H9 (cell line): ENCODE measurements at regions not wholly inside any gene's neighbourhood (a gene's known extent, or its start where the extent isn't known, plus 50 kb on each side); places are given as distances from the start of the nearest gene placed in this dataset.

Source experiments
- DNase-seq: peaks from one replicate; pipeline ENCODE4 v3.0.0-alpha.2; 2017
- H2AFZ ChIP-seq: one replicate; pipeline ENCODE4 v1.6.1; 2013; ENCODE audit warnings: mild to moderate bottlenecking, low read length, control low read depth, moderate library complexity
- H2AK5ac ChIP-seq: 2 replicates; pipeline ENCODE4 v1.6.1; 2013; ENCODE audit warnings: low read length, control low read depth, mixed read lengths; ENCODE audit not compliant: insufficient read length
- H2BK120ac ChIP-seq: one replicate; pipeline ENCODE4 v1.6.1; 2013; ENCODE audit warnings: low read depth, mild to moderate bottlenecking, low read length, control low read depth, inconsistent platforms; ENCODE audit not compliant: poor library complexity, severe bottlenecking
- H2BK12ac ChIP-seq: 2 replicates; pipeline ENCODE4 v1.6.1; 2013; ENCODE audit warnings: low read length, control low read depth, mixed read lengths, low read depth; ENCODE audit not compliant: insufficient read length
- H2BK15ac ChIP-seq: 2 replicates; pipeline ENCODE4 v1.6.1; 2013; ENCODE audit warnings: low read depth, low read length, control low read depth
- H2BK20ac ChIP-seq: one replicate; pipeline ENCODE4 v1.6.1; 2013; ENCODE audit warnings: low read depth, mild to moderate bottlenecking, low read length, control low read depth, inconsistent platforms; ENCODE audit not compliant: poor library complexity, severe bottlenecking
- H2BK5ac ChIP-seq: 2 replicates; pipeline ENCODE4 v1.6.1; 2013; ENCODE audit warnings: low read length, control low read depth, mixed read lengths; ENCODE audit not compliant: insufficient read length
- H3K14ac ChIP-seq: 2 replicates; pipeline ENCODE4 v1.6.1; 2013; ENCODE audit warnings: low read length, control low read depth; ENCODE audit not compliant: insufficient read depth
- H3K18ac ChIP-seq: 2 replicates; pipeline ENCODE4 v1.6.1; 2013; ENCODE audit warnings: low read depth, mild to moderate bottlenecking, mixed read lengths, low read length, control low read depth; ENCODE audit not compliant: insufficient read length
- H3K23ac ChIP-seq: 2 replicates; pipeline ENCODE4 v1.6.1; 2013; ENCODE audit warnings: low read length, control low read depth, mixed read lengths, low read depth; ENCODE audit not compliant: insufficient read length
- H3K23me2 ChIP-seq: 2 replicates; pipeline ENCODE4 v1.6.1; 2013; ENCODE audit warnings: low read depth, mild to moderate bottlenecking, mixed read lengths, low read length, control low read depth; ENCODE audit not compliant: insufficient read length, poor library complexity, severe bottlenecking
- H3K27ac ChIP-seq: 2 replicates; pipeline ENCODE4 v1.5.1; 2013; ENCODE audit warnings: low read length, control low read depth, mixed read lengths, low read depth; ENCODE audit not compliant: insufficient read length
- H3K27me3 ChIP-seq: 2 replicates; pipeline ENCODE4 v1.6.1; 2013; ENCODE audit warnings: low read length, control low read depth, inconsistent platforms; ENCODE audit not compliant: insufficient read depth
- H3K4ac ChIP-seq: 2 replicates; pipeline ENCODE4 v1.6.1; 2013; ENCODE audit warnings: low read depth, mild to moderate bottlenecking, control low read depth, inconsistent platforms, low read length, moderate library complexity
- H3K4me1 ChIP-seq: 2 replicates; pipeline ENCODE4 v1.6.1; 2013; ENCODE audit warnings: low read length, control low read depth, inconsistent platforms; ENCODE audit not compliant: insufficient read depth
- H3K4me2 ChIP-seq: 2 replicates; pipeline ENCODE4 v1.6.1; 2013; ENCODE audit warnings: low read length, control low read depth, mixed read lengths; ENCODE audit not compliant: insufficient read length, insufficient read depth
- H3K56ac ChIP-seq: 2 replicates; pipeline ENCODE4 v1.6.1; 2013; ENCODE audit warnings: low read depth, mild to moderate bottlenecking, mixed read lengths, low read length, control low read depth; ENCODE audit not compliant: insufficient read length
- H3K79me1 ChIP-seq: 2 replicates; pipeline ENCODE4 v1.6.1; 2013; ENCODE audit warnings: low read depth, mild to moderate bottlenecking, moderate library complexity, low read length, control low read depth, inconsistent platforms; ENCODE audit not compliant: insufficient read depth, poor library complexity, severe bottlenecking
- H3K79me2 ChIP-seq: 2 replicates; pipeline ENCODE4 v1.6.1; 2013; ENCODE audit warnings: low read length, control low read depth, inconsistent platforms; ENCODE audit not compliant: insufficient read depth
- H3K9ac ChIP-seq: 2 replicates; pipeline ENCODE4 v1.6.1; 2013; ENCODE audit warnings: low read length, control low read depth, mixed read lengths; ENCODE audit not compliant: insufficient read length; ENCODE audit errors: extremely low read depth
- H3K9me3 ChIP-seq: one replicate; pipeline ENCODE4 v1.6.1; 2013; ENCODE audit warnings: low read depth, low read length, inconsistent platforms; ENCODE audit not compliant: control insufficient read depth
- H3T11ph ChIP-seq: one replicate; pipeline ENCODE4 v1.6.1; 2013; ENCODE audit warnings: mild to moderate bottlenecking, low read length, control low read depth, inconsistent platforms
- H4K20me1 ChIP-seq: one replicate; pipeline ENCODE4 v1.6.1; 2013; ENCODE audit not compliant: control insufficient read depth, insufficient read length, insufficient read depth
- H4K5ac ChIP-seq: 2 replicates; pipeline ENCODE4 v1.6.1; 2013; ENCODE audit warnings: low read depth, mild to moderate bottlenecking, mixed read lengths, low read length, control low read depth; ENCODE audit not compliant: insufficient read length
- H4K8ac ChIP-seq: replicated peaks from 2 replicates; pipeline ENCODE4 v1.6.1; 2013; ENCODE audit warnings: low read length, control low read depth, mixed read lengths, low read depth; ENCODE audit not compliant: insufficient read length
- H4K91ac ChIP-seq: 2 replicates; pipeline ENCODE4 v1.6.1; 2013; ENCODE audit warnings: low read depth, mild to moderate bottlenecking, moderate library complexity, mixed read lengths, low read length, control low read depth; ENCODE audit not compliant: insufficient read length
- H3K27ac Mint-ChIP-seq, 3 experiments: 2 replicates in 2 of 3; 3 replicates in 1 of 3; pipeline ENCODE4 v1.8.0; 2020 to 2021; ENCODE audit warnings: mixed read lengths in 3 of 3, mild to moderate bottlenecking in 1 of 3, moderate library complexity in 1 of 3
- H3K27me3 Mint-ChIP-seq: 2 replicates; pipeline ENCODE4 v1.8.0; 2021; ENCODE audit warnings: low read depth, mild to moderate bottlenecking, moderate library complexity, mixed read lengths
- H3K36me3 Mint-ChIP-seq, 3 experiments: 2 replicates in 2 of 3; 3 replicates in 1 of 3; pipeline ENCODE4 v1.8.0; 2020 to 2021; ENCODE audit warnings: low read depth in 3 of 3, mixed read lengths in 3 of 3; ENCODE audit not compliant: insufficient read depth in 1 of 3
- H3K4me1 Mint-ChIP-seq, 2 experiments: 2 replicates each; pipeline ENCODE4 v1.8.0; 2020; ENCODE audit warnings: mixed read lengths in 2 of 2
- H3K4me3 Mint-ChIP-seq, 2 experiments: 2 replicates in 1 of 2; 3 replicates in 1 of 2; pipeline ENCODE4 v1.8.0; 2020 to 2021; ENCODE audit warnings: mild to moderate bottlenecking in 2 of 2, mixed read lengths in 2 of 2, moderate library complexity in 1 of 2
- H3K9me3 Mint-ChIP-seq, 2 experiments: 2 replicates in 1 of 2; 3 replicates in 1 of 2; pipeline ENCODE4 v1.8.0; 2020; ENCODE audit warnings: mild to moderate bottlenecking in 2 of 2, mixed read lengths in 2 of 2, moderate library complexity in 1 of 2
- CTCF ChIP-seq: fragments of 200-600 bp; sonication (generic); conservative IDR thresholded peaks from 3 replicates; pipeline ENCODE4 v1.8.0; 2021; ENCODE audit warnings: antibody characterized with exemption, mild to moderate bottlenecking
- WGBS: extraction: QIAGEN DNeasy Blood & Tissue Kit; methylation state at CpG from one replicate; pipeline ENCODE4 v1.1.7; 2013; ENCODE audit warnings: missing lambda C conversion rate, low lambda C conversion rate, mixed read lengths; ENCODE audit not compliant: insufficient read length; ENCODE audit errors: extremely low coverage; 5-methylcytosine and 5-hydroxymethylcytosine counted together

- H3K36me3 Mint-ChIP-seq, result peaks cover 0 to 3% (median 0%) of the 10 kb centered on the region in 3 experiments; a peak in 2 of 7 replicates
- H3K27me3 Mint-ChIP-seq, result no peaks in the 10 kb centered on the region
- Histone ChIP-seq H2BK20ac (no peak overlapping the region), H3K9ac (no peak overlapping the region), H3K18ac (no peak overlapping the region), H2BK12ac (no peak overlapping the region), H3K14ac (no peak overlapping the region), H2BK15ac (no peak overlapping the region), H3K56ac (no peak overlapping the region), H3T11ph (no peak overlapping the region), H4K91ac (no peak overlapping the region), H3K27ac (no peak overlapping the region), H3K4me2 (no peak overlapping the region), H2AK5ac (no peak overlapping the region), H2BK5ac (no peak overlapping the region), H3K79me1 (no peaks in the 10 kb centered on the region), H2AFZ (no peak overlapping the region), H4K5ac (no peak overlapping the region), H3K4ac (no peak overlapping the region), H3K9me3 (peaks cover 3% of the 10 kb centered on the region), H3K27me3 (no peaks in the 10 kb centered on the region), H3K4me1 (no peaks in the 10 kb centered on the region), H3K79me2 (no peaks in the 10 kb centered on the region), H4K20me1 (no peaks in the 10 kb centered on the region), H3K23ac (no peak overlapping the region), H4K8ac (no peak overlapping the region), H3K23me2 (no peaks in the 10 kb centered on the region), H2BK120ac (no peak overlapping the region)
- DNase-seq, result no peak
- H3K27ac Mint-ChIP-seq, result peak overlapping the region in 1 of 3 experiments; percentile 50; a peak in 1 of 7 replicates
- H3K4me1 Mint-ChIP-seq, result no peaks in the 10 kb centered on the region
- no peaks in the 10 kb centered on the region; a peak in 1 of 5 replicates for H3K9me3 Mint-ChIP-seq
- WGBS, result no CpG with 5 or more reads among the region's 9 CpGs
- no peak for TF ChIP-seq CTCF
- H3K4me3 Mint-ChIP-seq, result no peak overlapping the region
These were observed 159.1 kb downstream of the KATNAL1 start for GRCh38 chr13:30148171-30148754.
